AG04450 (cell line): ENCODE measurements at regions not wholly inside any gene's neighbourhood (a gene's known extent, or its start where the extent isn't known, plus 50 kb on each side); places are given as distances from the start of the nearest gene placed in this dataset.
A peak's percentile ranks its signal among the peaks of the same experiment; 100 is the strongest.

Experiments
- CTCF ChIA-PET: fragments of 300-600, 350-600 bp; formaldehyde crosslinking; extraction: SDS; loops from one replicate; lab custom pipeline; 2022; ENCODE audit warnings: antibody characterized with exemption, inconsistent platforms; lab: Charles Lee
- POLR2A ChIA-PET: fragments of 350-600 bp; formaldehyde crosslinking; extraction: SDS; loops from one replicate; lab custom pipeline; 2021; ENCODE audit warnings: antibody characterized with exemption, inconsistent platforms; lab: Yijun Ruan, JAX
- DNase-seq: peaks from one replicate; pipeline ENCODE4 v3.0.0-alpha.2; 2011; ENCODE audit warnings: low read depth, low spot score
- H3K27ac ChIP-seq: one replicate; pipeline ENCODE4 v1.5.1; 2012; ENCODE audit warnings: low read depth, low read length, control low read depth
- H3K27me3 ChIP-seq: one replicate; pipeline ENCODE4 v1.6.0; 2012; ENCODE audit warnings: low read length; ENCODE audit not compliant: control insufficient read depth, insufficient read depth
- H3K4me3 ChIP-seq: 2 replicates; pipeline ENCODE4 v1.5.1; 2011; ENCODE audit warnings: mild to moderate bottlenecking, low read depth, low read length, control low read depth
- H3K9me3 ChIP-seq: 2 replicates; pipeline ENCODE4 v1.5.1; 2012; ENCODE audit warnings: low read length; ENCODE audit not compliant: control insufficient read depth, insufficient read depth
- TF ChIP-seq, protein P1 (sequence below): IDR thresholded peaks from 2 replicates; pipeline ENCODE4 v1.5.1; 2011; ENCODE audit warnings: low read depth, low read length, control low read depth, inconsistent platforms

DNA sequence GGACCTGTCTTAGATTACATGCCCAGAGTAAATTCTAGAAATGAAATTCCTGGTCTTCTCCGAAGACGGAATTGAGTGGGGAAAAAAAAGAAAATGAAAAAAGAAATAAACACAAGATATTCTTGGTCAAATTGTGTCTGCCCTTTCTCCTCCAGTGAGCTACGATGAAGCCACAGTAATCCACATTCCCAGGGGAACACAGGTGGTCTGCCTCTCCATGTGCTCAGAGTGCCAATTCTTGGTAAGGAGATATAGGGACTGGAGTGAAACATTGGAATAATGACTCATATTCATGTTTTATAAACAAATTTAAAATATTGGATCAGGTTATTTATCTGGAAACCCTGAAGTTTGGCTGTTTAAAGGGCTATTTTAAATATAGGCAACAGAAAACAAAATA, 54.2 kb upstream of the MGST2 start:
- H3K27ac ChIP-seq: no peak overlapping the region
- TF ChIP-seq, protein P1, sequence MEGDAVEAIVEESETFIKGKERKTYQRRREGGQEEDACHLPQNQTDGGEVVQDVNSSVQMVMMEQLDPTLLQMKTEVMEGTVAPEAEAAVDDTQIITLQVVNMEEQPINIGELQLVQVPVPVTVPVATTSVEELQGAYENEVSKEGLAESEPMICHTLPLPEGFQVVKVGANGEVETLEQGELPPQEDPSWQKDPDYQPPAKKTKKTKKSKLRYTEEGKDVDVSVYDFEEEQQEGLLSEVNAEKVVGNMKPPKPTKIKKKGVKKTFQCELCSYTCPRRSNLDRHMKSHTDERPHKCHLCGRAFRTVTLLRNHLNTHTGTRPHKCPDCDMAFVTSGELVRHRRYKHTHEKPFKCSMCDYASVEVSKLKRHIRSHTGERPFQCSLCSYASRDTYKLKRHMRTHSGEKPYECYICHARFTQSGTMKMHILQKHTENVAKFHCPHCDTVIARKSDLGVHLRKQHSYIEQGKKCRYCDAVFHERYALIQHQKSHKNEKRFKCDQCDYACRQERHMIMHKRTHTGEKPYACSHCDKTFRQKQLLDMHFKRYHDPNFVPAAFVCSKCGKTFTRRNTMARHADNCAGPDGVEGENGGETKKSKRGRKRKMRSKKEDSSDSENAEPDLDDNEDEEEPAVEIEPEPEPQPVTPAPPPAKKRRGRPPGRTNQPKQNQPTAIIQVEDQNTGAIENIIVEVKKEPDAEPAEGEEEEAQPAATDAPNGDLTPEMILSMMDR: no peak
- H3K27me3 ChIP-seq: no peaks in the 10 kb centered on the region
- no peak overlapping the region for H3K4me3 ChIP-seq
- no peaks in the 10 kb centered on the region for H3K9me3 ChIP-seq
- no peak for DNase-seq
- CTCF ChIA-PET: interaction anchor here (1.1 kb wide), 1 partner anchor 12 kb away, joined by 3 read pairs; no protein-coding TSS in a partner anchor
- POLR2A ChIA-PET: no interaction called here

DNA sequence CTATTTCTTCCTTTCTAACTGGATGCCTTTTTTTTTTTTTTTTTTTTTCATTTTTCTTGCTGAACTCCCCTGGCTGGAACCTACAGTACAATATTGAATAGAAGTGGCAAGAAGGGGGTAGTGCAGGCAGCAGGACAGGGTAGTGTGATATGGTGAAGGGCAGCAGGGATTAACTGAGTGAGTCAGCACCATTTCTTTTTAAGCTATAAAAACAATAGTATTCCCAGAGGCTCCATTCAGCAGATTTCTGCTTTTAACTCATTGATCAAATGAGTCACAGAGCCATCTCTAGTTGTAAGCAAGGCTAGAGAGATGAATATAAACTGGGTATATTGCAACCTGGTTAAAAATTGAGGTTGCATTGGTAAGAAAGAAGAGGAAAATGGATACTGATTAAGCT, 53.6 kb upstream of the SETD7 start:
- DNase-seq: no peak
- ChIA-PET POLR2A (interaction anchor here (0.7 to 0.8 kb wide), 2 partner anchors 10 to 23 kb away, joined by 9 read pairs; no protein-coding TSS in a partner anchor), CTCF (interaction anchor here (0.7 to 2.2 kb wide), 2 partner anchors 24 to 47 kb away, joined by 3 to 18 read pairs; no protein-coding TSS in a partner anchor)
- H3K9me3 ChIP-seq: no peaks in the 10 kb centered on the region
- TF ChIP-seq, protein P1: 0 out of 2 replicates have a peak, but pooled peaks have one; percentile 2
- H3K27me3 ChIP-seq: no peaks in the 10 kb centered on the region
- no peak overlapping the region for H3K4me3 ChIP-seq
- H3K27ac ChIP-seq: no peak overlapping the region

DNA sequence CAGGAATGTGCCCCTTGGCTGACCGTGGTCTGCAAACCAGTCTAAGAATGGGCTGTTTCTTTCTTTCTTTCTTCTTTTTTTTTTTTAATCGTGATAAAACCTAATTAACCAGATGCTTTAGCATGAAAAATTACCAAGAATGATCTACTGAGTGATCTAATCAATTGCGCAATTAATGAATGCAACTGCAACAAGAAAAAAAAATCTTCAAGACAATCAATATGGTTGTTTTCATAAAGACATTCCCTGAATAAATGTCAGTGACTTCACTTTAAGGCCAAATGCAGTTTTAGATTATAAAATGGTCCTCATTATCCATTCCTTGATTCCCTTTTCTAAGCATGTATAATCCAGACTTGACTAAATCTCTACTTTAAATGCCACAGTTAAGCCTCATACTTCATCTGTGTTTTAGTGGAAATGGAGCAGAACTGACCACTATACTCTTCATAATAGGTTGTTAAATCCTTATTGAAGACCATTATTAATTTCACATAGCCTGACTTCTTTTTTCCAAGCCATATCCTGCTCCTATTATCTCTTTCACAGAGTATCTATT, 51.6 kb upstream of the SETD7 start:
- ChIA-PET CTCF (interaction anchor here (11.9 kb wide), 1 partner anchor 45 kb away, joined by 232 read pairs; no protein-coding TSS in a partner anchor), POLR2A (no interaction called here)

DNA sequence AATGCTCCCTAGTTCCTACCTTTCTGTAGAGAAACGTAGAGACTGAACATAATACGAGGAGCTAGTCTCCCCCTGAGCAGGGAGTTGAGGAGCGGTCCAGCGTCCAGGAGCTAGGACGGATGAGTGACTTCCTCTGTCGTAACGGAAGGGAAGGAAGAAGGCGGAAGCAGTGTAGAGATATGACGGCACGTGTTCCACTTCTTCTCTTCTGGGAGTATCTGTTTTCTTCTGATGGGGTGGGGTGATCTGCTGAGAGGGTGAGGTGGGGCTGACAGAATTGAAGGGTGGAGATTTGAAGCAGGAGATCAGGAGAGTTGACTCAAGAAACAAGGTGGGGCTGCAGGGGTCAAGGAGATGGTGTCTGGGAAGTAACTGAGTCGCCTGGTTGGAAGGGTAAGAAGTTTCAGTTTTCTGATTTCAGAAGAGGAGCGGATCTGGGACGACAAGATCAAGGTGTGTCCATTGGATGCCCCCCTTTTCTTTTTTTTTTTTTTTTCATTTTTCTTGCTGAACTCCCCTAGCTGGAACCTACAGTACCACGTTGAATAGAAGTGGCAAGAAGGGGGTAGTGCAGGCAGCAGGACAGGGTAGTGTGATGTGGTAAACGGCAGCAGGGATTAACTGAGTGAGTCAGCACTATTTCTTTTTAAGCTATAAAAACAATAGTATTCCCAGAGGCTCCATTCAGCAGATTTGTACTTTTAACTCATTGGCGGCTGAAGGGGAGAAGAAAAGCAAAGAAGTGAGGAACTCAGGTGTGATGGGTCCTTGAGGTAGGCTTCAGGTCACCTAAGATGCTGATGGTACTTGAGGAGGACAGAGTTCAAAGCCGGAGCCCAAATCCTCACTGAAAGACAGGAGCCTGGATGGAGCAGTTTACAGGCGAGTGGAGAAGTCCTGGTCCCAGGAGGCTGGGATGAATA, 50.8 kb upstream of the SETD7 start:
- no peak for DNase-seq
- no peaks in the 10 kb centered on the region for H3K9me3 ChIP-seq
- ChIA-PET POLR2A (no interaction called here), CTCF (interaction anchor here (1.0 to 11.9 kb wide), 4 partner anchors 13 to 45 kb away, joined by 3 to 232 read pairs (median 4); no protein-coding TSS in a partner anchor)
- no peak overlapping the region for H3K4me3 ChIP-seq
- H3K27me3 ChIP-seq: no peaks in the 10 kb centered on the region
- no peak overlapping the region for H3K27ac ChIP-seq
- TF ChIP-seq, protein P1: no peak

More for the DNA sequence above, 51.6 kb upstream of the SETD7 start:
- no peaks in the 10 kb centered on the region for H3K27me3 ChIP-seq
- TF ChIP-seq, protein P1: no peak
- H3K4me3 ChIP-seq: no peak overlapping the region
- DNase-seq: no peak
- no peak overlapping the region for H3K27ac ChIP-seq
- no peaks in the 10 kb centered on the region for H3K9me3 ChIP-seq

DNA sequence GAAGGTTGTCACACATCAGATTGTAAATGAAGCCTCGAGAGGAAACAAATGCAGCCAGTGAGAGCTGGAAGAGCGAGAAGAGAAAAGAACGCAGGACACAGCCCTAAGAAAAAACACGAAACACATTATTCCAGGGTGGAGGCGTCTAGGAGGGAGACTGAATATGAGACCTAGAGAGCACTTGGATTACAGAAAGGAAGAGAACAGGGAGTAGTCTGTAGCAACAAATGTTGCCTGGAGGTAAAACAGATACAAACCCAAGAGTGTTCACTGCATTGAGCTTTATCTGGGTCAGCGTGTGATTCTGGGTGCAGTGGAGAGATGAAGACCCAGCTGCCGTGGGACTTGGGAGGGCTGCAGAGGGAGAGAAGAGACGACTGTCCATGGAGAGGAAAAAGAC, 50.1 kb upstream of the SETD7 start:
- DNase-seq: no peak
- ChIA-PET POLR2A (no interaction called here), CTCF (interaction anchor here (0.7 to 11.9 kb wide), 5 partner anchors 11 to 46 kb away, joined by 3 to 232 read pairs (median 4); no protein-coding TSS in a partner anchor)
- TF ChIP-seq, protein P1: no peak
- Histone ChIP-seq H3K9me3 (no peaks in the 10 kb centered on the region), H3K27me3 (no peaks in the 10 kb centered on the region), H3K27ac (no peak overlapping the region), H3K4me3 (no peak overlapping the region)
